Duodenal mucosa (tissue), 2 donors: ENCODE measurements at regions not wholly inside any gene's neighbourhood (a gene's known extent, or its start where the extent isn't known, plus 50 kb on each side); places are given as distances from the start of the nearest gene placed in this dataset.
"Not testable (repeated sequence)": the region's sequence is repeated elsewhere in the genome, so short reads cannot be mapped to it uniquely, and the experiment has no call there.

Experiments
- H3K27ac ChIP-seq: one replicate; pipeline ENCODE4 v1.7.0; 2013; ENCODE audit warnings: low read depth, low read length
- H3K27me3 ChIP-seq, 2 donors: one replicate each; pipeline ENCODE4 v1.7.0; 2013; ENCODE audit warnings: low read length in 2 of 2, control low read depth in 1 of 2; ENCODE audit not compliant: insufficient read depth in 2 of 2, control insufficient read depth in 1 of 2
- H3K36me3 ChIP-seq, 2 donors: one replicate each; pipeline ENCODE4 v1.7.0; 2013; ENCODE audit warnings: low read length in 2 of 2, control low read depth in 1 of 2; ENCODE audit not compliant: insufficient read depth in 2 of 2, control insufficient read depth in 1 of 2
- H3K4me1 ChIP-seq, 2 donors: one replicate each; pipeline ENCODE4 v1.7.0; 2013; ENCODE audit warnings: low read length in 2 of 2, control low read depth in 1 of 2; ENCODE audit not compliant: insufficient read depth in 2 of 2, control insufficient read depth in 1 of 2
- H3K4me3 ChIP-seq, 2 donors: one replicate each; pipeline ENCODE4 v1.7.0; 2013; ENCODE audit warnings: low read length in 2 of 2, low read depth in 1 of 2
- H3K9ac ChIP-seq, 2 donors: one replicate each; pipeline ENCODE4 v1.7.0; 2013; ENCODE audit warnings: low read length in 2 of 2, low read depth in 1 of 2
- H3K9me3 ChIP-seq, 2 donors: one replicate each; pipeline ENCODE4 v1.7.0; 2013; ENCODE audit warnings: low read length in 2 of 2, control low read depth in 1 of 2; ENCODE audit not compliant: control insufficient read depth in 1 of 2

- no peak overlapping the region for H3K4me3 ChIP-seq
- H3K9me3 ChIP-seq, result peaks cover 0 to 12% of the 10 kb centered on the region in 2 donors
- no peaks in the 10 kb centered on the region for H3K27me3 ChIP-seq
- H3K27ac ChIP-seq, result no peak overlapping the region
- H3K36me3 ChIP-seq, result no peaks in the 10 kb centered on the region
- no peak overlapping the region for H3K9ac ChIP-seq
- no peaks in the 10 kb centered on the region for H3K4me1 ChIP-seq
These were observed 106.6 kb upstream of the NUPR2 start for GRCh38 chr7:56222866-56223265.

- peaks cover 7 to 28% of the 10 kb centered on the region in 2 donors for H3K9me3 ChIP-seq
- H3K4me3 ChIP-seq, result no peak overlapping the region
- no peaks in the 10 kb centered on the region for H3K27me3 ChIP-seq
- H3K36me3 ChIP-seq, result no peaks in the 10 kb centered on the region
- no peaks in the 10 kb centered on the region for H3K4me1 ChIP-seq
- H3K9ac ChIP-seq, result no peak overlapping the region
- H3K27ac ChIP-seq, result no peak overlapping the region
These were observed 102.8 kb upstream of the NUPR2 start for GRCh38 chr7:56219017-56219416.

GRCh38 chr7:56218510-56218909, 102.3 kb upstream of the NUPR2 start:
- Histone ChIP-seq H3K36me3 (no peaks in the 10 kb centered on the region), H3K9me3 (peaks cover 7 to 29% of the 10 kb centered on the region in 2 donors), H3K4me1 (no peaks in the 10 kb centered on the region), H3K9ac (no peak overlapping the region), H3K27ac (no peak overlapping the region), H3K27me3 (no peaks in the 10 kb centered on the region), H3K4me3 (no peak overlapping the region)

DNA sequence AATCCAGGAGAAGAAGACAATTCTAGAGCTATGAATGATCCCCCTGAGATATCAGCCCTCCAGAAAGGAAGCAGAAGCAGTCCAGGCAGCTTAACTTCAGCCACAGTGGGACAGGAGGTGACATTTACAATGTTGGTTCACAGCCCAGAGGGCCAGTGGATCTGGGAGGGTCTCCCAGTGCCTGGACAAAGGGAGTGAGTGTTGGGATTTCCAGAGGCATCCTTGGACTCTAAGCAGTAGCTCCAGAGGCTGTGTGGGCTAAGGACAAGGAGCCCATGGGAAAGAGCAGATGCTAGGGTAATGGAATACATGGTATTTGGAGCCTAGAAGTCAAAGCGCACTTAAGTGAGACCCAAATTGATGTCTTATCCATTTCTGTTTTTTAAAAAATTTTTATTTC, 97.4 kb upstream of the NUPR2 start:
- no peak overlapping the region for H3K27ac ChIP-seq
- H3K27me3 ChIP-seq, result no peaks in the 10 kb centered on the region
- no peaks in the 10 kb centered on the region for H3K4me1 ChIP-seq
- H3K4me3 ChIP-seq, result no peak overlapping the region
- H3K36me3 ChIP-seq, result no peaks in the 10 kb centered on the region
- peaks cover 7 to 27% of the 10 kb centered on the region in 2 donors for H3K9me3 ChIP-seq
- H3K9ac ChIP-seq, result no peak overlapping the region

GRCh38 chr7:56206420-56206819, 90.2 kb upstream of the NUPR2 start:
- Histone ChIP-seq H3K36me3 (no peaks in the 10 kb centered on the region), H3K4me3 (no peak overlapping the region), H3K27me3 (no peaks in the 10 kb centered on the region), H3K9ac (no peak overlapping the region), H3K9me3 (peaks cover 0 to 4% of the 10 kb centered on the region in 2 donors), H3K4me1 (no peaks in the 10 kb centered on the region), H3K27ac (no peak overlapping the region)

GRCh38 chr7:56199639-56200038, 83.4 kb upstream of the NUPR2 start:
- no peak overlapping the region for H3K4me3 ChIP-seq

GRCh38 chr7:56196195-56196594, 80.0 kb upstream of the NUPR2 start:
- not testable (repeated sequence) for H3K4me3 ChIP-seq, H3K9ac ChIP-seq, H3K36me3 ChIP-seq, H3K9me3 ChIP-seq, H3K27ac ChIP-seq, H3K27me3 ChIP-seq, H3K4me1 ChIP-seq

More at GRCh38 chr7:56199639-56200038, 83.4 kb upstream of the NUPR2 start:
- peaks cover 0 to 2% of the 10 kb centered on the region in 2 donors for H3K9me3 ChIP-seq
- H3K27ac ChIP-seq, result no peak overlapping the region
- H3K36me3 ChIP-seq, result no peaks in the 10 kb centered on the region
- no peaks in the 10 kb centered on the region for H3K4me1 ChIP-seq
- H3K9ac ChIP-seq, result no peak overlapping the region
- H3K27me3 ChIP-seq, result no peaks in the 10 kb centered on the region

DNA sequence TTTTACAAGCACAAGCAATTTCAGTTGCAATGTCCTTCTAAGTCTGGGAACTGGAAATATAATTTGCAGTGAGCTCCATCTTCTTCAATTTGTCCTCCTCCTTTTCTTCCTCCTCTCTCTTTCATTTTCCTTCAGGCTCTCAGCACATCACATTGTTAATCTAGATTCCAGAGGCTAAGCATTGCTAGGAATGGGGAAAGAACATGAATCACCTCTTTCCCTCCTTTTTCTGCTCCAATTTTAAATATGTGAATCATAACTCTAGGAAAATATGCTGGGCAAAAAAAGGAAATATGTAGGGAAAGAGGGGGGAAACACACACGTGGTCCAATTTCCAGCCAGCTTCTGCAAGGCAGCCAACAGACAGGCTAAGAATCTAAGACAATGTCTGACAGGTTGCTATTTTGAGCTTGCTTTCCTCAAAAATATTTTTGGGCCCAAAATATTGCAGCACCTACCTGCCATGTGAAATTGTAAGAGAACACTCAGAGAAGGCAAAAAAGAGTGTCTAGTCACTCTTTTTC, 72.7 kb upstream of the NUPR2 start:
- no peak overlapping the region for H3K27ac ChIP-seq
- no peaks in the 10 kb centered on the region for H3K4me1 ChIP-seq
- H3K27me3 ChIP-seq, result no peaks in the 10 kb centered on the region
- H3K36me3 ChIP-seq, result no peaks in the 10 kb centered on the region
- peaks cover 0 to 4% of the 10 kb centered on the region in 2 donors for H3K9me3 ChIP-seq
- no peak overlapping the region for H3K9ac ChIP-seq
- no peak overlapping the region for H3K4me3 ChIP-seq

GRCh38 chr7:56188376-56188775, 72.2 kb upstream of the NUPR2 start:
- H3K9ac ChIP-seq, result no peak overlapping the region
- H3K36me3 ChIP-seq, result no peaks in the 10 kb centered on the region
- peaks cover 0 to 2% of the 10 kb centered on the region in 2 donors for H3K9me3 ChIP-seq
- H3K4me3 ChIP-seq, result no peak overlapping the region
- H3K4me1 ChIP-seq, result no peaks in the 10 kb centered on the region
- H3K27ac ChIP-seq, result no peak overlapping the region
- H3K27me3 ChIP-seq, result no peaks in the 10 kb centered on the region

- no peaks in the 10 kb centered on the region for H3K9me3 ChIP-seq
- no peak overlapping the region for H3K4me3 ChIP-seq
- no peaks in the 10 kb centered on the region for H3K4me1 ChIP-seq
- no peaks in the 10 kb centered on the region for H3K27me3 ChIP-seq
- no peak overlapping the region for H3K27ac ChIP-seq
- H3K36me3 ChIP-seq, result no peaks in the 10 kb centered on the region
- H3K9ac ChIP-seq, result no peak overlapping the region
These were observed 64.8 kb upstream of the NUPR2 start for GRCh38 chr7:56181010-56181409.

DNA sequence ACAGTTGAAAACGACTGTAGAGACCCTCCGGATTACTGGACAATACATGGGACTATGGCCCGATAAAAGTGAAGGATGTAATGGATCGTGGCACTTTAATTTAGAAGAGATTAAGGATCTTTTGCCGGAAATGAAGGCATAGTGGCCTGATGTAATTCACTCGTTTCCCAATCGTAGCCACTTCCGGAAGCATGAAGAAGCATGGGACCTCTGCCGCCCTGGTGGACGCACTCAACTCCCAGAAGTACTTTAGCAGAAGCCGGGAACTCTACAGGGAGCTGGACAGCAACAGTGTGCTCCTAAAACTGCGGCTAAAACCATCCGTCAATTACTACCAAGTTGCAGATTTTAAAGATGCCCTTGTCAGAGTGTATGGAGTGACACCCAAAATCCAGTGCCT, 59.6 kb upstream of the NUPR2 start:
- H3K9ac ChIP-seq, result no peak overlapping the region

More for the DNA sequence above, 59.6 kb upstream of the NUPR2 start:
- Histone ChIP-seq H3K4me3 (peak overlapping the region in 1 of 2 donors; percentile 32), H3K4me1 (no peaks in the 10 kb centered on the region), H3K27me3 (no peaks in the 10 kb centered on the region), H3K36me3 (no peaks in the 10 kb centered on the region), H3K9me3 (peaks cover 0 to 4% of the 10 kb centered on the region in 2 donors), H3K27ac (no peak overlapping the region)
